ENCODE measurements at regions not wholly inside any gene's neighbourhood (a gene's known extent, or its start where the extent isn't known, plus 50 kb on each side); places are given as distances from the start of the nearest gene placed in this dataset.

DNA sequence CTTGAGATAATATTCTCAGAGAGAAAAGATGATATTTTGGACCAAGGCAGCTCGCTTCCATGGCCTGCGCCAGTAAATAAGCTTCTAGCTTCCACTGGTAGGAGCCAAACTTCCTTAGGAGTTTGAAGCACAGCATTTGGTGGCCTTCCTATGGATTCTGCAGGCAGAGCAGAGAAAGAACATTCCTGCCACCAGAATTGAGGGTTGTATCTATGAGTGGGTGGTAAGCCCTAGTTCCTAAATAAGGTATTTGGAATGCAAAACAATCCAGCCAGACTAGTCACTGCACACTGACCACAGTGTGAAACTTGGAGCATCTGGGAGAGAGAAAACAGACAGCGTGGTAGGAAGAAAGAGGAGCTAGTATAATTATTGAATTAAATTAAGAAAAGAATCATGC lies 54.1 kb upstream of the BCAR3 start:
- Histone ChIP-seq H3K4me3 (no peak overlapping the region), H3K36me3 (no peaks in the 10 kb centered on the region), H3K27me3 (no peaks in the 10 kb centered on the region), H3K27ac (no peak overlapping the region), H3K4me1 (peaks cover 0 to 18% (median 7%) of the 10 kb centered on the region in 12 donors), H3K9me3 (no peaks in the 10 kb centered on the region)
- ATAC-seq (no peak), DNase-seq (no peak)
- intact Hi-C loops (cut with DNase I): no loop called here
- WGBS, 4 donors: 95 to 98% (median 96%) methylated on average over 3 of the region's 3 CpGs
- TF ChIP-seq POLR2A (IDR thresholded peaks at IDR 0.05): no peak

DNA sequence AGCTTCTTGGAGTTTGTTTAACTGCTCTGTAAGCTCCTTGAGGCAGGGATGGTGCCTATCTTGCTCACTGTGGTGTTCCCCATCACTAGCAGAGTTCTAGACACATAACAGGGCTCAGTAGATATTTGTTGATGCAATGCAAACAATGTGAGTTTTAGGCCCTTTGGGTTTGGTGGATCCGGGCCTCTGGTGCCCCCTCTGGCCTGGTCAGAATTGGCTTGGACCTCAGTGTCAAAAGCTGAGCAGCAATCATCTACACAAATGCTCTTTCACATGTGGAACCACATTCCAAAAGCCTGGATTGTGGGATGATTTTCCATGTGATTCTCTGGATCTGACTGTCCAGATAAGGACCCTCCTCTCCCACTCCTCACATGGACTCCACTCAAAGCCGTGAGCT lies 53.4 kb upstream of the BCAR3 start:
- DNase-seq (no peak), ATAC-seq (no peak)
- no peak for TF ChIP-seq POLR2A (IDR thresholded peaks at IDR 0.05)
- TF ChIP-seq, protein P1, sequence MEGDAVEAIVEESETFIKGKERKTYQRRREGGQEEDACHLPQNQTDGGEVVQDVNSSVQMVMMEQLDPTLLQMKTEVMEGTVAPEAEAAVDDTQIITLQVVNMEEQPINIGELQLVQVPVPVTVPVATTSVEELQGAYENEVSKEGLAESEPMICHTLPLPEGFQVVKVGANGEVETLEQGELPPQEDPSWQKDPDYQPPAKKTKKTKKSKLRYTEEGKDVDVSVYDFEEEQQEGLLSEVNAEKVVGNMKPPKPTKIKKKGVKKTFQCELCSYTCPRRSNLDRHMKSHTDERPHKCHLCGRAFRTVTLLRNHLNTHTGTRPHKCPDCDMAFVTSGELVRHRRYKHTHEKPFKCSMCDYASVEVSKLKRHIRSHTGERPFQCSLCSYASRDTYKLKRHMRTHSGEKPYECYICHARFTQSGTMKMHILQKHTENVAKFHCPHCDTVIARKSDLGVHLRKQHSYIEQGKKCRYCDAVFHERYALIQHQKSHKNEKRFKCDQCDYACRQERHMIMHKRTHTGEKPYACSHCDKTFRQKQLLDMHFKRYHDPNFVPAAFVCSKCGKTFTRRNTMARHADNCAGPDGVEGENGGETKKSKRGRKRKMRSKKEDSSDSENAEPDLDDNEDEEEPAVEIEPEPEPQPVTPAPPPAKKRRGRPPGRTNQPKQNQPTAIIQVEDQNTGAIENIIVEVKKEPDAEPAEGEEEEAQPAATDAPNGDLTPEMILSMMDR (IDR thresholded peaks at IDR 0.05): peak in 5 of 12 donors; percentile 11 to 27 (median 23)
- Histone ChIP-seq H3K9me3 (no peaks in the 10 kb centered on the region), H3K4me1 (peaks cover 0 to 11% (median under 1%) of the 10 kb centered on the region in 12 donors), H3K4me3 (no peak overlapping the region), H3K27me3 (no peaks in the 10 kb centered on the region), H3K36me3 (no peaks in the 10 kb centered on the region), H3K27ac (no peak overlapping the region)
- intact Hi-C loops (cut with DNase I): no loop called here
- 78 to 100% (median 87%) methylated on average over 1 to 2 of the region's 2 CpGs for WGBS, 4 donors

DNA sequence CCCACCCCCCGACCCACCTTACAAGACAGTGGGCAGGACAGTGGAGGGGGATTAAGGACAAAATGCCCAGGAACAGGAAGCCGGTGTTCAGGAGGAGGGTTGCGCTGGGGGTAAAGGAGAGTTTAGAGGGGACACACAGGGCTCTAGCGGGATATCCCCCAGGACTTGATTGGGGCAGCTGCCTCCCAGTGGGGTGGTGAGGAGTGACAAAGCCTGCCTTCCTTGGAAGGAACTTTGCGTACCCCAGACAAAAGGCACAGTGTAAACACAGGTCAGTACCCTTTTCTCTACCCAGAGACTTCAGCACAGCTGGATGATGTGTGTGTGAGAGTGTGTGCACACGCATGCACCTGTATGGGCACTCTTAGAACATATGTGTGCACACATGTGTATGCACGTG lies 51.7 kb upstream of the BCAR3 start:
- TF ChIP-seq, protein P1 (IDR thresholded peaks at IDR 0.05): no peak
- TF ChIP-seq POLR2A (IDR thresholded peaks at IDR 0.05): no peak

DNA sequence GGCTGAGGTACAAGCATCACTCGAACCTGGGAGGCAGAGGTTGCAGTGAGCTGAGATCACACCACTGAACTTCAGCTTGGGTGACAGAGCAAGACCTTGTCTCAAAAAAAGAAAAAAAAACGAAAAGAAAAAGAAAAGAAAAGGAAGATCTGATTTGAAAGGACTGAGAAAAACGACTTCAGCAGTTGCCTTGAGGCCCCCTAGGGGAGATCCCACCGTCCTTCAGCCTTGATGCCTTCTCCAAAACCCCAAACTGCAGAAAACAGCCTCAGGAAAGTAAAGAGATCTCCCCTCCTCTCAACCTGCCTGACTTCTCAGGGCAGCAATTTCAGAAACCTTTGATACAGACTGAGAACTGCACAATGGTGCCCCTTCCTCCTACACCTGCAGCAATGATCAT lies 50.9 kb upstream of the BCAR3 start:
- Histone ChIP-seq H3K27ac (no peak overlapping the region), H3K27me3 (no peaks in the 10 kb centered on the region), H3K36me3 (no peaks in the 10 kb centered on the region), H3K4me1 (peaks cover 0 to 23% (median 8%) of the 10 kb centered on the region in 12 donors), H3K9me3 (no peaks in the 10 kb centered on the region), H3K4me3 (no peak overlapping the region)
- ATAC-seq (no peak), DNase-seq (no peak)
- intact Hi-C loops (cut with DNase I): no loop called here
- 59 to 66% (median 61%) methylated on average over 4 of the region's 4 CpGs for WGBS, 4 donors
- TF ChIP-seq POLR2A (IDR thresholded peaks at IDR 0.05): no peak
- TF ChIP-seq, protein P1 (IDR thresholded peaks at IDR 0.05): peak in 2 of 12 donors; percentile 4 to 16

More for the DNA sequence above, 51.7 kb upstream of the BCAR3 start:
- H3K9me3 ChIP-seq: no peaks in the 10 kb centered on the region
- H3K27ac ChIP-seq: no peak overlapping the region
- DNase-seq (no peak), ATAC-seq (no peak)
- WGBS, 4 donors: 90 to 93% (median 92%) methylated on average over 7 of the region's 7 CpGs
- H3K27me3 ChIP-seq: no peaks in the 10 kb centered on the region
- no peaks in the 10 kb centered on the region for H3K36me3 ChIP-seq
- intact Hi-C loops (cut with DNase I): no loop called here
- peaks cover 0 to 17% (median 5%) of the 10 kb centered on the region in 12 donors for H3K4me1 ChIP-seq
- H3K4me3 ChIP-seq: no peak overlapping the region

Data from heart left ventricle (tissue), 16 donors.